ENCODE measurements at regions not wholly inside any gene's neighbourhood (a gene's known extent, or its start where the extent isn't known, plus 50 kb on each side); places are given as distances from the start of the nearest gene placed in this dataset.

- TF ChIP-seq, protein P1, sequence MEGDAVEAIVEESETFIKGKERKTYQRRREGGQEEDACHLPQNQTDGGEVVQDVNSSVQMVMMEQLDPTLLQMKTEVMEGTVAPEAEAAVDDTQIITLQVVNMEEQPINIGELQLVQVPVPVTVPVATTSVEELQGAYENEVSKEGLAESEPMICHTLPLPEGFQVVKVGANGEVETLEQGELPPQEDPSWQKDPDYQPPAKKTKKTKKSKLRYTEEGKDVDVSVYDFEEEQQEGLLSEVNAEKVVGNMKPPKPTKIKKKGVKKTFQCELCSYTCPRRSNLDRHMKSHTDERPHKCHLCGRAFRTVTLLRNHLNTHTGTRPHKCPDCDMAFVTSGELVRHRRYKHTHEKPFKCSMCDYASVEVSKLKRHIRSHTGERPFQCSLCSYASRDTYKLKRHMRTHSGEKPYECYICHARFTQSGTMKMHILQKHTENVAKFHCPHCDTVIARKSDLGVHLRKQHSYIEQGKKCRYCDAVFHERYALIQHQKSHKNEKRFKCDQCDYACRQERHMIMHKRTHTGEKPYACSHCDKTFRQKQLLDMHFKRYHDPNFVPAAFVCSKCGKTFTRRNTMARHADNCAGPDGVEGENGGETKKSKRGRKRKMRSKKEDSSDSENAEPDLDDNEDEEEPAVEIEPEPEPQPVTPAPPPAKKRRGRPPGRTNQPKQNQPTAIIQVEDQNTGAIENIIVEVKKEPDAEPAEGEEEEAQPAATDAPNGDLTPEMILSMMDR (IDR thresholded peaks at IDR 0.05; ENCODE audit: control extremely low read depth in 1 of 3, insufficient read depth in 1 of 3, low read depth in 1 of 3, low read length in 3 of 3) = no peak
- no peak for TF ChIP-seq JUN (IDR thresholded peaks at IDR 0.05; ENCODE audit: low read depth, low read length)
- TF ChIP-seq EGR1 (IDR thresholded peaks at IDR 0.05; ENCODE audit: borderline replicate concordance, low read depth, low read length) = no peak
Observed at GRCh38 chr7:47078241-47078640, 503.7 kb downstream of the TNS3 start.

Measured in H1 (cell line).